HL-60 (cell line): ENCODE measurements at regions not wholly inside any gene's neighbourhood (a gene's known extent, or its start where the extent isn't known, plus 50 kb on each side); places are given as distances from the start of the nearest gene placed in this dataset.

Source experiments
- DNase-seq, 2 experiments: peaks; one replicate each; pipeline ENCODE4 v3.0.0-alpha.2; 2010 to 2020; ENCODE audit warnings: low read depth in 1 of 2, low spot score in 1 of 2
- H3K27ac ChIP-seq: fragments of 250-450 bp; sonication (Bioruptor Pico); replicated peaks from 2 replicates; pipeline ENCODE4 v1.5.1; 2020; ENCODE audit warnings: mild to moderate bottlenecking, moderate library complexity
- H3K27me3 ChIP-seq: fragments of 250-450 bp; sonication (Bioruptor Pico); 2 replicates; pipeline ENCODE4 v1.5.1; 2021; ENCODE audit warnings: mild to moderate bottlenecking, moderate library complexity; ENCODE audit not compliant: insufficient read depth, poor library complexity, severe bottlenecking
- H3K4me3 ChIP-seq: replicated peaks from 2 replicates; pipeline ENCODE4 v1.5.1; 2011; ENCODE audit warnings: mild to moderate bottlenecking, control low read depth, low read length; ENCODE audit not compliant: insufficient read depth
- CTCF ChIP-seq: IDR thresholded peaks from one replicate; pipeline ENCODE4 v1.5.1; 2011; ENCODE audit warnings: low read length, control low read depth, inconsistent platforms; ENCODE audit not compliant: insufficient read depth
- GABPA ChIP-seq: IDR thresholded peaks from 2 replicates; pipeline ENCODE4 v1.6.1; 2012; ENCODE audit warnings: low read depth
- POLR2AphosphoS5 ChIP-seq: IDR thresholded peaks from 2 replicates; pipeline ENCODE4 v1.6.1; 2012; ENCODE audit warnings: low read depth
- REST ChIP-seq: IDR thresholded peaks from 2 replicates; pipeline ENCODE4 v1.6.1; 2012; ENCODE audit warnings: low read depth; ENCODE audit not compliant: insufficient replicate concordance
- SPI1 ChIP-seq: IDR thresholded peaks from 2 replicates; pipeline ENCODE4 v1.6.1; 2012; ENCODE audit warnings: low read depth, mild to moderate bottlenecking, borderline replicate concordance

DNA sequence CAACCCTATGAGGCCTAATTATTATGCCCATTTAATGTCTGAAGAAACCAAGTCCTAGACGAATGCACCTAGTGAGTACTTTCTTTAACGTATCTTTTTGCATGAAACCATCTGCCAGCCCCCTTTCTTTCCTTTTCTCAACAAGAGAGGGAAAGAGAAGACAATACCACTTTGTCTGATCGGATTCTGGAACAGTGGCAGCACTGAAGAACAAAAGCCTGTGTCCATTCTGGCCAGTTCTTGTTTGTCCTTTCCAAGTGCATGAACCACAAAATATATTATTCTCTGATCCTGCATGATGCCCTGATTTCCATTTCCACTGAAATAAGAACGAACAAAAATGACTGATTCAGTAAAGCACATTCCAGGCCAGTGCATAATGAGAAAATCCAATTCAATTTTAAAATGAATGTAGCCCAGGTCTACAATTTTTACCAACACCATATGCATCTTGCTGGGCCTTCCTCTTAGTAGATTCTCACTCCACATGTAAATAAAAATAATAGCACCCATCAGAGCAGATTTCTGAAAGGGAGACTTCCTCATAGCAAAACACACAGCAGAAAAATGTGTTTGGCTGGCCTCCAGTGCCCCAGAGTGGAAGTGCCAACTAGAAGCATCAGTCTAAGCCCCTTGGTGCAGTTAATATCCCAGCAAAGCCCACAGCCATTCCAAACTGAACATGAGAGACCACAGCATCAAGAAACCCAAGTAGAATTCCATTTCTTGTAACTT is 422.6 kb upstream of the ID2 start:
- Histone ChIP-seq H3K27me3 (no peaks in the 10 kb centered on the region), H3K27ac (no peak overlapping the region), H3K4me3 (no peak overlapping the region)
- TF ChIP-seq CTCF (no peak), REST (no peak), GABPA (no peak), SPI1 (peak; percentile 76)
- peak in 1 of 2 experiments; percentile 42 for DNase-seq

DNA sequence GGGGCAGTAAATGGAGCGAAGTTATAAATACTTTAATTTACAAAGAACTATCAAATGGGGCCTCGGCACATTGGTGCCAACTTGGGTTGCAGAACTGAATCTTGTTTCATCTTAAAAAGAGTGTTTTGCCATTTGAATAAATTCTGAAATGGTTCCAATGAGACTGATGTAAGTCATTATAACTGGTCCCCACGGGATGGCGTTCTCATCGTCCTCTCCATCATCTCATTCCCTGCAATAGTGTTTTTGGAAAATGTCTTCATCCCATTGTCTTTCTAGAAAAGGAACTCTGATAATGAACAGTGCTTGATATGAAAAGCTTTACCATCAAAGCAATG is 422.0 kb upstream of the ID2 start:
- no peaks in the 10 kb centered on the region for H3K27me3 ChIP-seq
- DNase-seq = no peak
- no peak overlapping the region for H3K4me3 ChIP-seq
- no peak overlapping the region for H3K27ac ChIP-seq
- no peak for TF ChIP-seq REST
- TF ChIP-seq CTCF = no peak
- no peak for TF ChIP-seq GABPA
- TF ChIP-seq SPI1 = no peak
- no peak for TF ChIP-seq POLR2AphosphoS5

DNA sequence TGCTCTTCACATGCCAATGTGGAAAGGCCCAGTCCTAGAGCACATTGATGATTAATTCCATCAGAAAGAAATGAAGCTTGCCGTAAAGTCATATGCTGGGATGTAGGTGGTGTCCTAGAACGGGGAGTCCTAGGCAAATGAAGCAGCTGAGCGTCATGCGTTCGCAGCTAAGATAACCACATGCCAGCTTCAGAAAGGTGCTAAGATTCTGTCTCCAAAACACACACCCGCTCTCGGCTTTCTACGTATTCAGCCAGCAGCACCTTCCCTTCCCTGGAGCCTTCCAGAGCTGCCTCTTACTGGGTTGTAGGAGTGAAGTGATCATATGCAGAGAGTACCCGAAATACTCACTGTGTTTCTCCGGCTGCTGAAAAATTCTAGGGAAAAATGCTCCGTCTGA is 421.6 kb upstream of the ID2 start:
- no peaks in the 10 kb centered on the region for H3K27me3 ChIP-seq
- H3K4me3 ChIP-seq = no peak overlapping the region
- no peak overlapping the region for H3K27ac ChIP-seq
- TF ChIP-seq REST (no peak), POLR2AphosphoS5 (no peak), GABPA (no peak), SPI1 (no peak), CTCF (no peak)
- DNase-seq = no peak
